PC-3 (cell line): ENCODE measurements at regions not wholly inside any gene's neighbourhood (a gene's known extent, or its start where the extent isn't known, plus 50 kb on each side); places are given as distances from the start of the nearest gene placed in this dataset.
A peak's percentile ranks its signal among the peaks of the same experiment; 100 is the strongest.

Source experiments
- ATAC-seq: fragments of 200-7000 bp; cut with Tn5 transposase; 2 replicates; pipeline ENCODE4 v1.9.1; 2020; ENCODE audit warnings: mild to moderate bottlenecking, moderate library complexity
- BruUV-seq: library from RNA; stranded (reverse); fragments of 400-500 nt; replicated peaks from 2 replicates; lab custom pipeline; 2021; lab: Mats Ljungman, UMichigan
- CTCF ChIA-PET: fragments of 300-600 bp; sonication (Branson Sonifier 250); formaldehyde crosslinking; loops from one replicate; lab custom pipeline; 2022; ENCODE audit warnings: antibody characterized with exemption; lab: Charles Lee
- POLR2A ChIA-PET: fragments of 300-600 bp; sonication (Branson Sonifier 250); formaldehyde crosslinking; loops from one replicate; lab custom pipeline; 2022; ENCODE audit warnings: antibody characterized with exemption; ENCODE audit not compliant: unreplicated experiment; lab: Charles Lee
- DNase-seq: peaks from one replicate; pipeline ENCODE4 v3.0.0-alpha.2; 2015
- H2AFZ ChIP-seq: fragments of 300-600 bp; sonication (generic); 2 replicates; pipeline ENCODE4 v1.6.0; 2016; ENCODE audit warnings: antibody characterized with exemption, low read length
- H3F3A ChIP-seq: fragments of 300-600 bp; sonication (generic); one replicate; pipeline ENCODE4 v1.6.0; 2017; ENCODE audit warnings: antibody characterized with exemption, low read length, control low read depth, mild to moderate bottlenecking; ENCODE audit not compliant: unreplicated experiment
- H3K27ac ChIP-seq: fragments of 300-600 bp; sonication (generic); 2 replicates; pipeline ENCODE4 v1.5.1; 2016; ENCODE audit warnings: mild to moderate bottlenecking, low read length
- H3K27me3 ChIP-seq: fragments of 300-600 bp; sonication (generic); 2 replicates; pipeline ENCODE4 v1.6.1; 2016; ENCODE audit warnings: low read length, mixed read lengths
- H3K36me3 ChIP-seq: fragments of 300-600 bp; sonication (generic); 2 replicates; pipeline ENCODE4 v1.6.1; 2016; ENCODE audit warnings: low read depth, mixed run types, low read length, mixed read lengths
- H3K4me1 ChIP-seq: fragments of 300-600 bp; sonication (generic); 2 replicates; pipeline ENCODE4 v1.5.1; 2016; ENCODE audit warnings: low read length; ENCODE audit not compliant: insufficient read depth
- H3K4me2 ChIP-seq: fragments of 300-600 bp; sonication (generic); 2 replicates; pipeline ENCODE4 v1.6.0; 2016; ENCODE audit warnings: low read length
- H3K4me3 ChIP-seq: fragments of 300-600 bp; sonication (generic); 2 replicates; pipeline ENCODE4 v1.5.1; 2016; ENCODE audit warnings: mild to moderate bottlenecking, low read length, mixed read lengths
- H3K79me2 ChIP-seq: fragments of 300-600 bp; sonication (generic); 2 replicates; pipeline ENCODE4 v1.6.1; 2017; ENCODE audit warnings: low read length, mixed read lengths
- H3K9ac ChIP-seq: fragments of 300-600 bp; sonication (generic); 2 replicates; pipeline ENCODE4 v1.6.0; 2016; ENCODE audit warnings: mild to moderate bottlenecking, low read length
- H3K9me2 ChIP-seq: fragments of 300-600 bp; sonication (generic); replicated peaks from 2 replicates; pipeline ENCODE4 v1.6.1; 2016; ENCODE audit warnings: mixed run types, low read length, mixed read lengths
- H3K9me3 ChIP-seq: fragments of 300-600 bp; sonication (generic); 2 replicates; pipeline ENCODE4 v1.6.1; 2016; ENCODE audit warnings: low read length, mixed read lengths
- H4K20me1 ChIP-seq: fragments of 300-600 bp; sonication (generic); 2 replicates; pipeline ENCODE4 v1.6.1; 2016; ENCODE audit warnings: low read length, mixed read lengths
- EZH2 ChIP-seq: fragments of 300-600 bp; sonication (generic); IDR thresholded peaks from one replicate; pipeline ENCODE4 v1.6.1; 2017; ENCODE audit warnings: antibody characterized with exemption, mild to moderate bottlenecking, low read length; ENCODE audit not compliant: unreplicated experiment
- EZH2phosphoT487 ChIP-seq: fragments of 300-600 bp; sonication (generic); IDR thresholded peaks from 2 replicates; pipeline ENCODE4 v1.6.1; 2018; ENCODE audit warnings: mild to moderate bottlenecking, antibody characterized with exemption, low read length, borderline replicate concordance
- intact Hi-C: fragments of 100-400 bp; cut with micrococcal nuclease; formaldehyde crosslinking; loops from 2 replicates; pipeline ENCODE4 v1.9.0; 2023
- TF ChIP-seq, protein P1 (sequence below): fragments of 300-600 bp; sonication (generic); conservative IDR thresholded peaks from 2 replicates; pipeline ENCODE4 v1.5.1; 2017; ENCODE audit warnings: antibody characterized with exemption, low read depth, mild to moderate bottlenecking, low read length

GRCh38 chr15:69861331-69862171 lies 236.2 kb downstream of the TLE3 start:
- H3K9me2 ChIP-seq: no peaks in the 10 kb centered on the region
- BruUV-seq: no TSS peak
- H3K27me3 ChIP-seq: no peaks in the 10 kb centered on the region
- no peaks in the 10 kb centered on the region for H3K4me1 ChIP-seq
- intact Hi-C loops: no loop called here
- H4K20me1 ChIP-seq: no peaks in the 10 kb centered on the region
- CTCF ChIA-PET: no interaction called here
- no peaks in the 10 kb centered on the region for H3K9me3 ChIP-seq
- POLR2A ChIA-PET: no interaction called here
- H3K4me3 ChIP-seq: no peak overlapping the region
- TF ChIP-seq EZH2phosphoT487: no peak
- TF ChIP-seq, protein P1, sequence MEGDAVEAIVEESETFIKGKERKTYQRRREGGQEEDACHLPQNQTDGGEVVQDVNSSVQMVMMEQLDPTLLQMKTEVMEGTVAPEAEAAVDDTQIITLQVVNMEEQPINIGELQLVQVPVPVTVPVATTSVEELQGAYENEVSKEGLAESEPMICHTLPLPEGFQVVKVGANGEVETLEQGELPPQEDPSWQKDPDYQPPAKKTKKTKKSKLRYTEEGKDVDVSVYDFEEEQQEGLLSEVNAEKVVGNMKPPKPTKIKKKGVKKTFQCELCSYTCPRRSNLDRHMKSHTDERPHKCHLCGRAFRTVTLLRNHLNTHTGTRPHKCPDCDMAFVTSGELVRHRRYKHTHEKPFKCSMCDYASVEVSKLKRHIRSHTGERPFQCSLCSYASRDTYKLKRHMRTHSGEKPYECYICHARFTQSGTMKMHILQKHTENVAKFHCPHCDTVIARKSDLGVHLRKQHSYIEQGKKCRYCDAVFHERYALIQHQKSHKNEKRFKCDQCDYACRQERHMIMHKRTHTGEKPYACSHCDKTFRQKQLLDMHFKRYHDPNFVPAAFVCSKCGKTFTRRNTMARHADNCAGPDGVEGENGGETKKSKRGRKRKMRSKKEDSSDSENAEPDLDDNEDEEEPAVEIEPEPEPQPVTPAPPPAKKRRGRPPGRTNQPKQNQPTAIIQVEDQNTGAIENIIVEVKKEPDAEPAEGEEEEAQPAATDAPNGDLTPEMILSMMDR: no peak
- TF ChIP-seq EZH2: no peak
- ATAC-seq: no peak
- DNase-seq: no peak
- H2AFZ ChIP-seq: no peak overlapping the region
- H3K27ac ChIP-seq: no peak overlapping the region
- H3K4me2 ChIP-seq: no peak overlapping the region
- H3K36me3 ChIP-seq: no peaks in the 10 kb centered on the region
- H3K79me2 ChIP-seq: no peaks in the 10 kb centered on the region
- H3K9ac ChIP-seq: no peak overlapping the region
- H3F3A ChIP-seq: no peaks in the 10 kb centered on the region

GRCh38 chr15:69862540-69862939 lies 235.2 kb downstream of the TLE3 start:
- H3K27ac ChIP-seq: no peak overlapping the region
- ATAC-seq (no peak), DNase-seq (peak; percentile 11)
- no peak for TF ChIP-seq EZH2phosphoT487
- TF ChIP-seq, protein P1: no peak
- TF ChIP-seq EZH2: no peak
- H3K9me2 ChIP-seq: no peaks in the 10 kb centered on the region
- no peaks in the 10 kb centered on the region for H3K36me3 ChIP-seq
- no peaks in the 10 kb centered on the region for H3F3A ChIP-seq
- intact Hi-C loops: no loop called here
- no peak overlapping the region for H3K4me2 ChIP-seq
- H3K79me2 ChIP-seq: no peaks in the 10 kb centered on the region
- ChIA-PET POLR2A (no interaction called here), CTCF (no interaction called here)
- no peak overlapping the region for H3K9ac ChIP-seq
- H3K4me1 ChIP-seq: no peaks in the 10 kb centered on the region
- H3K9me3 ChIP-seq: no peaks in the 10 kb centered on the region
- no peaks in the 10 kb centered on the region for H3K27me3 ChIP-seq
- BruUV-seq: no TSS peak
- H4K20me1 ChIP-seq: no peaks in the 10 kb centered on the region
- no peak overlapping the region for H3K4me3 ChIP-seq
- no peak overlapping the region for H2AFZ ChIP-seq

- ChIA-PET CTCF (no interaction called here), POLR2A (no interaction called here)
- no peaks in the 10 kb centered on the region for H4K20me1 ChIP-seq
- intact Hi-C loops: no loop called here
- no peaks in the 10 kb centered on the region for H3F3A ChIP-seq
- H3K4me1 ChIP-seq: no peaks in the 10 kb centered on the region
- no peaks in the 10 kb centered on the region for H3K79me2 ChIP-seq
- no peak overlapping the region for H3K9ac ChIP-seq
- ATAC-seq (no peak), DNase-seq (no peak)
- no peaks in the 10 kb centered on the region for H3K9me2 ChIP-seq
- no peak overlapping the region for H2AFZ ChIP-seq
- BruUV-seq: no TSS peak
- TF ChIP-seq EZH2phosphoT487: no peak
- TF ChIP-seq, protein P1: no peak
- no peak for TF ChIP-seq EZH2
- H3K4me2 ChIP-seq: no peak overlapping the region
- no peaks in the 10 kb centered on the region for H3K9me3 ChIP-seq
- no peak overlapping the region for H3K4me3 ChIP-seq
- no peaks in the 10 kb centered on the region for H3K27me3 ChIP-seq
- H3K36me3 ChIP-seq: no peaks in the 10 kb centered on the region
- no peak overlapping the region for H3K27ac ChIP-seq
Observed at GRCh38 chr15:69863446-69863845, 234.3 kb downstream of the TLE3 start.
